Kidney (tissue), 13 donors: ENCODE measurements at regions not wholly inside any gene's neighbourhood (a gene's known extent, or its start where the extent isn't known, plus 50 kb on each side); places are given as distances from the start of the nearest gene placed in this dataset.

Source experiments
- DNase-seq, 5 donors: peaks; one replicate each; pipeline ENCODE4 v3.0.0-alpha.2; 2013 to 2020
- FAIRE-seq: peaks from 2 replicates; lab custom pipeline; 2012; peaks lifted over from hg19 to GRCh38; lab: Jason Lieb, UNC
- H3K27ac ChIP-seq, 2 donors: one replicate each; pipeline ENCODE4 v1.7.0; 2013; ENCODE audit warnings: low read depth in 2 of 2, low read length in 2 of 2, inconsistent platforms in 1 of 2
- H3K27me3 ChIP-seq: one replicate; pipeline ENCODE4 v1.7.1; 2013; ENCODE audit warnings: low read length, inconsistent platforms; ENCODE audit not compliant: control insufficient read depth, insufficient read depth
- H3K36me3 ChIP-seq, 3 donors: one replicate each; pipeline versions ENCODE4 v1.7.0 to v1.7.1; 2013; ENCODE audit warnings: low read length in 3 of 3, control low read depth in 1 of 3, inconsistent platforms in 1 of 3; ENCODE audit not compliant: insufficient read depth in 3 of 3, control insufficient read depth in 2 of 3
- H3K4me1 ChIP-seq, 3 donors: one replicate each; pipeline versions ENCODE4 v1.7.0 to v1.7.1; 2013; ENCODE audit warnings: low read length in 3 of 3, inconsistent platforms in 1 of 3, low read depth in 1 of 3; ENCODE audit not compliant: control insufficient read depth in 2 of 3, insufficient read depth in 2 of 3
- H3K4me3 ChIP-seq, 3 donors: one replicate each; pipeline versions ENCODE4 v1.7.0 to v1.8.1; 2013; ENCODE audit warnings: low read length in 3 of 3, control low read depth in 1 of 3, inconsistent platforms in 1 of 3
- H3K9ac ChIP-seq, 3 donors: one replicate each; pipeline versions ENCODE4 v1.7.0 to v1.7.1; 2013; ENCODE audit warnings: low read length in 3 of 3, control low read depth in 1 of 3, inconsistent platforms in 1 of 3
- H3K9me3 ChIP-seq, 3 donors: one replicate each; pipeline versions ENCODE4 v1.7.0 to v1.7.1; 2013; ENCODE audit warnings: low read length in 3 of 3, control low read depth in 1 of 3, inconsistent platforms in 1 of 3; ENCODE audit not compliant: control insufficient read depth in 2 of 3, insufficient read depth in 1 of 3
- intact Hi-C: fragments of 100-400 bp; cut with DNase I; formaldehyde crosslinking; loops from one replicate; pipeline ENCODE4 v1.11.1; 2022
- TF ChIP-seq, protein P1 (sequence below): IDR thresholded peaks from 3 replicates; pipeline ENCODE4 v1.5.1; 2012; ENCODE audit warnings: mild to moderate bottlenecking, moderate library complexity, borderline replicate concordance; ENCODE audit not compliant: insufficient read depth; ENCODE audit errors: extremely low read depth
- donor health status: control.
- donor health status: control.
- donor health status: control.
- donor health status: control.
- donor health status: control.
- donor health status: DM: yes; HTN: yes; CAD: no.
- donor health status: Normal renal cell carcinoma (clear cell type).

DNA sequence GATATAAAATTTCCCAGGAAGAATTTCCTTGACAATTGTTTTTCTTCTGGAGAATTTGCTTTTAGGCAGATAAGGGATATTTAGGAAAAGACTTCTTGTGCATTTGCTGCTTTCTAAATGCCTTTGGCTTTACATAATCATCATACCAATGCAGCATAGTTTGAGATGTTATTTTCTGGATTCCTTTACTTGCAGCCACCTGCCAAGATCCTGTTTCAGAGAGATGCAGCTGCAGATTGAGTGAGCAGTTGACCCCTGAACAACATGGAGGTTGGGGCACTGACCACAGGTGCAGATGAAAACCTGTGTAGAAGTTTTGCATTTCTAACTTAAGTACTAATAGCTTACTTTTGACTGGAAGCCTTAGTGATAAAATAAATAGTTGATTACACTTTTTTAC, 257.9 kb downstream of the RPIA start:
- Histone ChIP-seq H3K9ac (no peak overlapping the region), H3K27me3 (no peaks in the 10 kb centered on the region), H3K4me3 (no peak overlapping the region), H3K36me3 (no peaks in the 10 kb centered on the region), H3K4me1 (no peaks in the 10 kb centered on the region), H3K27ac (no peak overlapping the region), H3K9me3 (no peaks in the 10 kb centered on the region)
- TF ChIP-seq, protein P1, sequence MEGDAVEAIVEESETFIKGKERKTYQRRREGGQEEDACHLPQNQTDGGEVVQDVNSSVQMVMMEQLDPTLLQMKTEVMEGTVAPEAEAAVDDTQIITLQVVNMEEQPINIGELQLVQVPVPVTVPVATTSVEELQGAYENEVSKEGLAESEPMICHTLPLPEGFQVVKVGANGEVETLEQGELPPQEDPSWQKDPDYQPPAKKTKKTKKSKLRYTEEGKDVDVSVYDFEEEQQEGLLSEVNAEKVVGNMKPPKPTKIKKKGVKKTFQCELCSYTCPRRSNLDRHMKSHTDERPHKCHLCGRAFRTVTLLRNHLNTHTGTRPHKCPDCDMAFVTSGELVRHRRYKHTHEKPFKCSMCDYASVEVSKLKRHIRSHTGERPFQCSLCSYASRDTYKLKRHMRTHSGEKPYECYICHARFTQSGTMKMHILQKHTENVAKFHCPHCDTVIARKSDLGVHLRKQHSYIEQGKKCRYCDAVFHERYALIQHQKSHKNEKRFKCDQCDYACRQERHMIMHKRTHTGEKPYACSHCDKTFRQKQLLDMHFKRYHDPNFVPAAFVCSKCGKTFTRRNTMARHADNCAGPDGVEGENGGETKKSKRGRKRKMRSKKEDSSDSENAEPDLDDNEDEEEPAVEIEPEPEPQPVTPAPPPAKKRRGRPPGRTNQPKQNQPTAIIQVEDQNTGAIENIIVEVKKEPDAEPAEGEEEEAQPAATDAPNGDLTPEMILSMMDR = no peak
- intact Hi-C loops = no loop called here
- no peak for FAIRE-seq
- DNase-seq = no peak

DNA sequence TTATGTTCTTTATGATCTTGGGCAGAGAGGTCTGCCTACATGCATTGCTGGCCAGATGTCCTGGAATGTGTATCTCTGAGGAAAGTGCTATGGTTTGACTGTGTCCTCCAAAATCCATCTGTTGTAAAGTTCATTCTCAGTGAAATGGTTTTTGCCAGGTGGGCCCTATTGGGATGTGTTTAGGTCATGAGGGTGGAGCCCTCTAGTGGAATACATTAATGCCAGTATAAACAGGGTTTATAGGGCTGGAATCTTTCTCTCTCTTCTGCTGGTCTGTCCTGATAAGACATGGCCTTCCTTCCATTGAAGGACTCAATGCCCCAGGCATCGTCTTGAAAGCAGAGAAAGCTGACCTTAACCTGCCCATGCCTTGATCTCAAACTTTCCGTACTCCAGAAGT, 258.5 kb downstream of the RPIA start:
- H3K36me3 ChIP-seq = no peaks in the 10 kb centered on the region
- FAIRE-seq = no peak
- intact Hi-C loops = no loop called here

DNA sequence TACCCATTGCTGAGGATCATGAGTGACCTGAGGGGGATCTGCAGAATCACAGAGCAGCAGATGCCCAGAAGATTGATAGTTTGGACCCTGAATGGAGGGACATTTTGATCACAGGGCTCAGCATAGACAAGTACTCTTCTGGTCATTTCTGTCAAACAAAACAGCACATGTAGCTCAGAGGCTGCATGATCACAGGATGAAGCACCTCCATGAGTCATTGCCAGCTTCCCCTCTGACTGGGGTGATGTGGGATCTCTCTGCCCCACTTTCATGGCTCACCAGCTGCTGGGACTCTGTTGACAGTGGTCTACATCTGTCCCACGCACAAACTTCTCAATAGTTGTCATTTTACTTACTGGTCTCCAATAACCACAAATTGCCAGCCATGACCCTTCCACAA, 264.1 kb downstream of the RPIA start:
- H3K27me3 ChIP-seq = no peaks in the 10 kb centered on the region
- no peak overlapping the region for H3K4me3 ChIP-seq
- DNase-seq (no peak), FAIRE-seq (no peak)
- no peak overlapping the region for H3K27ac ChIP-seq
- no peaks in the 10 kb centered on the region for H3K4me1 ChIP-seq
- intact Hi-C loops = no loop called here
- H3K36me3 ChIP-seq = no peaks in the 10 kb centered on the region
- no peak overlapping the region for H3K9ac ChIP-seq
- TF ChIP-seq, protein P1 = no peak
- H3K9me3 ChIP-seq = no peaks in the 10 kb centered on the region

More for the DNA sequence above, 258.5 kb downstream of the RPIA start:
- Histone ChIP-seq H3K4me3 (no peak overlapping the region), H3K9ac (no peak overlapping the region), H3K27me3 (no peaks in the 10 kb centered on the region), H3K9me3 (no peaks in the 10 kb centered on the region), H3K4me1 (no peaks in the 10 kb centered on the region), H3K27ac (no peak overlapping the region)
- no peak for DNase-seq
- TF ChIP-seq, protein P1 = no peak
